Lower leg skin (tissue), 4 donors: ENCODE measurements at regions not wholly inside any gene's neighbourhood (a gene's known extent, or its start where the extent isn't known, plus 50 kb on each side); places are given as distances from the start of the nearest gene placed in this dataset.

ENCODE experiments used
- DNase-seq, 2 donors: peaks; one replicate each; pipeline ENCODE4 v3.0.0-alpha.2; 2019; ENCODE audit warnings: low spot score in 2 of 2
- H3K4me3 ChIP-seq: fragments of 200-600 bp; sonication (generic); 2 replicates; pipeline ENCODE4 v1.5.1; 2017; ENCODE audit warnings: mild to moderate bottlenecking, low read depth; ENCODE audit not compliant: poor library complexity, severe bottlenecking
- POLR2A ChIP-seq, 2 donors: fragments of 450-650 bp; IDR thresholded peaks; one replicate each; pipeline ENCODE4 v1.6.1; 2016 to 2017; ENCODE audit warnings: antibody characterized with exemption in 2 of 2, mild to moderate bottlenecking in 1 of 2, moderate library complexity in 1 of 2
- WGBS, 2 donors: methylation state at CpG; one replicate each; pipeline ENCODE4 v1.1.5; 2018; 5-methylcytosine and 5-hydroxymethylcytosine counted together
- intact Hi-C: fragments of 100-400 bp; cut with DNase I; formaldehyde crosslinking; loops from one replicate; pipeline ENCODE4 v1.15.0; 2023; ENCODE audit warnings: low total_unique reads
- TF ChIP-seq, protein P1 (sequence below), 3 donors: fragments of 450-650 bp; IDR thresholded peaks; one replicate each; pipeline ENCODE4 v1.5.1; 2016; ENCODE audit warnings: antibody characterized with exemption in 3 of 3, mild to moderate bottlenecking in 3 of 3, moderate library complexity in 2 of 3

DNA sequence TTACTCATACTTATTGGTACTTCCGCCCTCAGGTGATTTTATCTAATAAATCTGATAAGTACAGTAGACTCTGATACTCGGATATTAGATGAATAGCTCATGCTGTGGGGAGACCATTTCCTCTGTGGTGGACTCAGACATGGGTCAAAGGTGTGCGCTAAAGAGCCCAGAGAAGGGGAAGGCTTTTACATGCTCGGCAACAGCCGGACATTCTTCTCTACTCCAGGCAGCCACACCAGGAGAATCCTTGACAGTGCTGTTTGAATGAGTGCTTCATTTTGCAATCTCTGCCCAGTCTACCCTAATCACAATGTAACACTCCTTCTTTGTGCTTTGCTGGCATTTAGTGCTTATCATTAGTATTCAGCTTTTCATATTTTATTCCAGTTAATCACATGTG is 322.2 kb upstream of the USP25 start:
- no peak for TF ChIP-seq POLR2A (IDR thresholded peaks at IDR 0.05)
- TF ChIP-seq, protein P1, sequence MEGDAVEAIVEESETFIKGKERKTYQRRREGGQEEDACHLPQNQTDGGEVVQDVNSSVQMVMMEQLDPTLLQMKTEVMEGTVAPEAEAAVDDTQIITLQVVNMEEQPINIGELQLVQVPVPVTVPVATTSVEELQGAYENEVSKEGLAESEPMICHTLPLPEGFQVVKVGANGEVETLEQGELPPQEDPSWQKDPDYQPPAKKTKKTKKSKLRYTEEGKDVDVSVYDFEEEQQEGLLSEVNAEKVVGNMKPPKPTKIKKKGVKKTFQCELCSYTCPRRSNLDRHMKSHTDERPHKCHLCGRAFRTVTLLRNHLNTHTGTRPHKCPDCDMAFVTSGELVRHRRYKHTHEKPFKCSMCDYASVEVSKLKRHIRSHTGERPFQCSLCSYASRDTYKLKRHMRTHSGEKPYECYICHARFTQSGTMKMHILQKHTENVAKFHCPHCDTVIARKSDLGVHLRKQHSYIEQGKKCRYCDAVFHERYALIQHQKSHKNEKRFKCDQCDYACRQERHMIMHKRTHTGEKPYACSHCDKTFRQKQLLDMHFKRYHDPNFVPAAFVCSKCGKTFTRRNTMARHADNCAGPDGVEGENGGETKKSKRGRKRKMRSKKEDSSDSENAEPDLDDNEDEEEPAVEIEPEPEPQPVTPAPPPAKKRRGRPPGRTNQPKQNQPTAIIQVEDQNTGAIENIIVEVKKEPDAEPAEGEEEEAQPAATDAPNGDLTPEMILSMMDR (IDR thresholded peaks at IDR 0.05): no peak
- intact Hi-C loops: no loop called here
- WGBS, 2 donors: 58 to 72% methylated on average over 5 of the region's 5 CpGs

DNA sequence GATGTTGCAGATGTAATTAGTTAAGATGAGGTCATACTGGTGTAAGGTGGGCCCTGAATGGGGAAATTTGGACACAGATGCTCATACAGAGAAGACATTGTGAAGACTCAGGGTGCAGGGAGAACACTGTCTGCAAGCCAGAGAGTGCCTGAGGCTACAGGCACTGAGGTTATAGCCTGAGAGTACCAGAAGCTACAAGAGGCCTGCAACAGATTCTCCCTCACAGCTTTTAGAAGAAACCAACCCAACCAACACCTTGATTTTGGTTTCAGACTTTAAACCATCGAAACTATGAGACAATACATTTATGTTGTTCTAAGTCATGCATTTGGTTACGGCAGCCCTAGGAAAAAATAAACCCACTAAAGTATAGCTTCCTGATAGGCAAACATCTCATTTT is 321.7 kb upstream of the USP25 start:
- 90 to 93% methylated on average over 2 of the region's 2 CpGs for WGBS, 2 donors
- no peak for DNase-seq
- intact Hi-C loops: no loop called here
- no peak for TF ChIP-seq POLR2A (IDR thresholded peaks at IDR 0.05)
- TF ChIP-seq, protein P1 (IDR thresholded peaks at IDR 0.05): no peak
- no peak overlapping the region for H3K4me3 ChIP-seq

More for the DNA sequence above, 322.2 kb upstream of the USP25 start:
- no peak overlapping the region for H3K4me3 ChIP-seq
- no peak for DNase-seq

DNA sequence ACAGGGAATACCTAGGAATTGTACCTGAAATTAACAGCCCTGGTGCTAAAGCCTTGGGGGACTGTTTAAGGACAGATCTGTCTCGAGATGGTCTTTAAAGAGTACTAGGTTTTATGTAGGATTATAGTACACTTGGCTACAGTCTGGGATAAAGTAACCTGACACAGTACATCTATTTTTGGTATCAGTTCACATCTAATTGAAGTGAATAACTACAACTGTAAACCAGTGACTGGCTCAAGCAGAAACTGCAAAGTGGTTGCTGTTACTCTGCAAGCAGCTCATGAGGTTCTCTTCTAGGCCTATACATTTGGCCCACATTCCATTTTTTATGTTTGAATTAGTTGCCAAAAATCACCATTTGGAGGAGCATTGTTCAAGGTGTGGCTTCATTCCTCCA is 320.8 kb upstream of the USP25 start:
- 92% methylated on average over 1 of the region's 1 CpG for WGBS, 2 donors
- intact Hi-C loops: no loop called here

DNA sequence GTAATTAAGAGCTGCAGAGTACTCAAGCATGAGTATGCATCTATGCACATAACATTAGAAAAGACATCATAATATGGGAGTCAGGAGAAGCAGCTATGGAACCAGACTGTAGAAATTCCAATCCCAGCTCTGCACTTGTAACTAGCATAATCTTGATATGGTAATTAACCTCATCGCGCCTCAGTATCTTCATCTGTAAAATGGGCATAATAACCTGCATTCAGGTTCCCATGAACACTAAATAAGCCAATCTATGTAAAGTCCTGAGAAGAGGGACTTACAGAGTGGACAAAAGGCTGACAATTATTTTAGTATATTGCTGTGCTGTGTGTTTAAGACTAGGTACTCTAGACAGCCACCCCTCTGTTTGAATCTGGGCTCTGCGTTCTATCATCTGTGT is 318.9 kb upstream of the USP25 start:
- intact Hi-C loops: no loop called here
- no peak overlapping the region for H3K4me3 ChIP-seq
- no peak for DNase-seq
- TF ChIP-seq, protein P1 (IDR thresholded peaks at IDR 0.05): no peak
- no peak for TF ChIP-seq POLR2A (IDR thresholded peaks at IDR 0.05)
- WGBS, 2 donors: 91 to 97% methylated on average over 3 of the region's 3 CpGs

More for the DNA sequence above, 320.8 kb upstream of the USP25 start:
- DNase-seq: no peak
- TF ChIP-seq, protein P1 (IDR thresholded peaks at IDR 0.05): no peak
- no peak for TF ChIP-seq POLR2A (IDR thresholded peaks at IDR 0.05)
- no peak overlapping the region for H3K4me3 ChIP-seq

DNA sequence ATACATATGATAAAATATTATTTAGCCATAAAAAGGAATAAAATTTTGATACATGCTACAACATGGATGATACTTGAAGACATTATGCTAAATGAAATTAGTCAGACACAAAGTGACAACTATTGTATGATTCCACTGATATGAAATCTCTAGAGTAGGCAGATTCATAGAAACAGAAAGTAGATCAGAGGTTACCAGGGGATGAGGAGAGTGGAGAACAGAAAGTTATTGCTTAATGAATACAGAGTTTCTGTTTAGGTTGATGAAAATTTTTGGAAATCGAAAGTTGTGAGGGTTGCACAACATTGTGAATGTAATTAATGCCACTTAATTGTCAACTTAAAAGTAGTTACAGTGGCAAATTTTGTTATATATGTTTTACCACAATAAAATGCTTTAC is 315.7 kb upstream of the USP25 start:
- 58 to 60% methylated on average over 1 of the region's 1 CpG for WGBS, 2 donors
- no peak overlapping the region for H3K4me3 ChIP-seq
- TF ChIP-seq POLR2A (IDR thresholded peaks at IDR 0.05): no peak
- TF ChIP-seq, protein P1 (IDR thresholded peaks at IDR 0.05): no peak
- DNase-seq: no peak
- intact Hi-C loops: no loop called here

DNA sequence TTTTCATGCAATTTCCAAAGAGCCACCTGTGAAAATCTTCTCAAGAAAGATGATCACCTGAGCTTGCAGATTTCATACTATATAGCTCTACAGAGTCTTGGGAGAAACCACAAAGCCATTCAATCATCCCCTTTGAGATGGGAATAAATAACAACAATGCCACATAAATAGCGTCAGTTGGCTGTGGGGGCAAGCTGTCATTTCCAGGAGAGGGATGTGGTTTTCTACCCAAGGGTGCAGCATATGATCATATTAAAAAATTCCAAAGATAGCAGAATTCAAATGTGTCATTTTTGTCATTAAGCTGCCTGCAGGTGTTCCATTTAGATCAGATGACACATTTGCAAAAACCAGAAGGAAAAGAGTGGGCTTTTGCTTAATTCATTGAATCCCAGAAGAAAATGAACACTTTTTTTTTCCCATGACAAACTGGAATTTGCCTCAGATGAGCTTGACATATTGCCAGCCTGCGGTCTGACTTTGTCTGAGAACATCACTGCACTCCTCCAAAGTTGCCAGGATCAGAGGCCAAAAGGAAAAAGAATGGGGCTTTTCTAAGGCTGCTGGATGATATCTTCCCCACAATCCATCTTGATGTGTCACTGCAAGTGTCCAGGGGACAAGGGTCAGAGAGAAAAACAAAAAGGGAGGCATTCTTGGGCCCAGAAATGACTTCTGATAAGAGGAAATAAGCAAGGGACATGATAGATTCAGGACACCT is 314.1 kb upstream of the USP25 start:
- 60 to 65% methylated on average over 2 of the region's 2 CpGs for WGBS, 2 donors
- intact Hi-C loops: no loop called here
- TF ChIP-seq POLR2A (IDR thresholded peaks at IDR 0.05): no peak
- TF ChIP-seq, protein P1 (IDR thresholded peaks at IDR 0.05): no peak

More for the DNA sequence above, 314.1 kb upstream of the USP25 start:
- no peak for DNase-seq
- no peak overlapping the region for H3K4me3 ChIP-seq
